IMR-90 (cell line): ENCODE measurements at regions not wholly inside any gene's neighbourhood (a gene's known extent, or its start where the extent isn't known, plus 50 kb on each side); places are given as distances from the start of the nearest gene placed in this dataset.

Experiments used
- ATAC-seq: fragments of 200-7000 bp; cut with Tn5 transposase; 2 replicates; pipeline ENCODE4 v1.9.1; 2020; ENCODE audit warnings: low read depth, mild to moderate bottlenecking, moderate library complexity
- BruUV-seq: library from RNA; stranded (reverse); fragments of 400-500 nt; replicated peaks from 2 replicates; lab custom pipeline; 2021; lab: Mats Ljungman, UMichigan
- CTCF ChIA-PET: fragments of 300-600 bp; formaldehyde crosslinking; extraction: SDS; loops from one replicate; lab custom pipeline; 2021; ENCODE audit warnings: antibody characterized with exemption; lab: Yijun Ruan, JAX
- POLR2A ChIA-PET: fragments of 300-600 bp; sonication (Branson Sonifier 250); formaldehyde crosslinking; loops from one replicate; lab custom pipeline; 2022; ENCODE audit warnings: antibody characterized with exemption; ENCODE audit not compliant: unreplicated experiment; lab: Charles Lee
- DNase-seq: peaks from one replicate; pipeline ENCODE4 v3.0.0; 2013
- H2AFZ ChIP-seq: replicated peaks from 2 replicates; pipeline ENCODE3; 2013; ENCODE audit warnings: low read length, mild to moderate bottlenecking; ENCODE audit not compliant: poor library complexity
- H2AK5ac ChIP-seq: 2 replicates; pipeline ENCODE4 v1.6.1; 2013; ENCODE audit warnings: low read depth, low read length, inconsistent platforms
- H2AK9ac ChIP-seq: replicated peaks from 2 replicates; pipeline ENCODE3; 2013; ENCODE audit warnings: mild to moderate bottlenecking, low read depth, low read length, moderate library complexity; ENCODE audit not compliant: poor library complexity
- H2BK120ac ChIP-seq: 2 replicates; pipeline ENCODE4 v1.6.1; 2013; ENCODE audit warnings: low read depth, low read length, inconsistent platforms
- H2BK15ac ChIP-seq: 3 replicates; pipeline ENCODE4 v1.6.1; 2013; ENCODE audit warnings: low read depth, low read length, inconsistent platforms
- H2BK20ac ChIP-seq: 2 replicates; pipeline ENCODE4 v1.6.1; 2013; ENCODE audit warnings: low read depth, mild to moderate bottlenecking, inconsistent platforms, low read length, moderate library complexity
- H2BK5ac ChIP-seq: 2 replicates; pipeline ENCODE4 v1.6.1; 2013; ENCODE audit warnings: mild to moderate bottlenecking, low read depth, low read length, inconsistent platforms; ENCODE audit not compliant: poor library complexity, severe bottlenecking
- H3K14ac ChIP-seq: replicated peaks from 2 replicates; pipeline ENCODE4 v1.6.1; 2013; ENCODE audit warnings: low read depth, low read length, inconsistent platforms
- H3K18ac ChIP-seq: 2 replicates; pipeline ENCODE4 v1.6.1; 2013; ENCODE audit warnings: low read depth, low read length, control low read depth
- H3K23ac ChIP-seq: 2 replicates; pipeline ENCODE4 v1.6.1; 2013; ENCODE audit warnings: low read depth, low read length, inconsistent platforms
- H3K27ac ChIP-seq: 2 replicates; pipeline ENCODE4 v1.5.1; 2013; ENCODE audit warnings: mild to moderate bottlenecking, control low read depth, low read length; ENCODE audit not compliant: insufficient read depth
- H3K27me3 ChIP-seq: 2 replicates; pipeline ENCODE4 v1.6.1; 2013; ENCODE audit warnings: low read length; ENCODE audit not compliant: control insufficient read depth, insufficient read depth
- H3K36me3 ChIP-seq: 2 replicates; pipeline ENCODE4 v1.6.1; 2013; ENCODE audit warnings: low read length, mixed read lengths; ENCODE audit not compliant: control insufficient read depth, insufficient read depth
- H3K4ac ChIP-seq: 2 replicates; pipeline ENCODE4 v1.6.1; 2013; ENCODE audit warnings: low read depth, low read length, inconsistent platforms
- H3K4me1 ChIP-seq: 2 replicates; pipeline ENCODE4 v1.6.1; 2013; ENCODE audit warnings: low read length, mixed read lengths; ENCODE audit not compliant: control insufficient read depth, insufficient read depth
- H3K4me2 ChIP-seq: 2 replicates; pipeline ENCODE4 v1.6.1; 2013; ENCODE audit warnings: low read depth, mild to moderate bottlenecking, control low read depth, low read length, moderate library complexity
- H3K4me3 ChIP-seq: 2 replicates; pipeline ENCODE4 v1.5.1; 2013; ENCODE audit warnings: low read depth, mild to moderate bottlenecking, control low read depth, low read length, moderate library complexity; ENCODE audit not compliant: insufficient read depth
- H3K56ac ChIP-seq: 2 replicates; pipeline ENCODE4 v1.6.1; 2013; ENCODE audit warnings: low read length, inconsistent platforms; ENCODE audit not compliant: insufficient read depth; ENCODE audit errors: extremely low read depth
- H3K79me1 ChIP-seq, 2 experiments: 2 replicates each; pipeline ENCODE4 v1.6.1; 2013; ENCODE audit warnings: low read length in 2 of 2, inconsistent platforms in 1 of 2, low read depth in 1 of 2
- H3K9ac ChIP-seq: 2 replicates; pipeline ENCODE4 v1.6.1; 2013; ENCODE audit warnings: low read depth, low read length, control low read depth
- H3K9me1 ChIP-seq: 2 replicates; pipeline ENCODE4 v1.6.1; 2013; ENCODE audit warnings: low read length, inconsistent platforms; ENCODE audit not compliant: insufficient read depth
- H3K9me3 ChIP-seq: 2 replicates; pipeline ENCODE4 v1.6.1; 2013; ENCODE audit warnings: low read length; ENCODE audit not compliant: control insufficient read depth, insufficient read depth
- H4K20me1 ChIP-seq: 2 replicates; pipeline ENCODE4 v1.6.1; 2013; ENCODE audit warnings: low read length, inconsistent platforms; ENCODE audit not compliant: insufficient read depth
- H4K5ac ChIP-seq: 2 replicates; pipeline ENCODE4 v1.6.1; 2013; ENCODE audit warnings: mild to moderate bottlenecking, low read depth, low read length, control low read depth
- H4K8ac ChIP-seq, 2 experiments: 2 replicates each; pipeline ENCODE4 v1.6.1; 2013; ENCODE audit warnings: low read depth in 2 of 2, low read length in 2 of 2, control low read depth in 1 of 2, inconsistent platforms in 1 of 2
- H4K91ac ChIP-seq: 2 replicates; pipeline ENCODE4 v1.6.1; 2013; ENCODE audit warnings: low read depth, low read length, inconsistent platforms; ENCODE audit not compliant: insufficient read depth
- BHLHE40 ChIP-seq: fragments of 150-350 bp; IDR thresholded peaks from 2 replicates; pipeline ENCODE4 v1.6.1; 2016; ENCODE audit warnings: mild to moderate bottlenecking, low read depth, low read length
- CHD1 ChIP-seq: IDR thresholded peaks from 2 replicates; pipeline ENCODE4 v1.6.1; 2012; ENCODE audit warnings: low read depth, low read length, improper control_type of control experiment
- FOS ChIP-seq: fragments of 150-350 bp; IDR thresholded peaks from 2 replicates; pipeline ENCODE4 v1.6.1; 2016; ENCODE audit warnings: low read depth, low read length
- MAZ ChIP-seq: IDR thresholded peaks from 2 replicates; pipeline ENCODE4 v1.6.1; 2012; ENCODE audit warnings: low read depth, mild to moderate bottlenecking, low read length, improper control_type of control experiment, moderate library complexity, borderline replicate concordance
- POLR2A ChIP-seq: IDR thresholded peaks from 2 replicates; pipeline ENCODE4 v1.6.1; 2012; ENCODE audit warnings: mild to moderate bottlenecking, low read depth, low read length
- RAD21 ChIP-seq: IDR thresholded peaks from 2 replicates; pipeline ENCODE4 v1.6.1; 2012; ENCODE audit warnings: low read length, improper control_type of control experiment
- RCOR1 ChIP-seq: IDR thresholded peaks from 2 replicates; pipeline ENCODE4 v1.6.1; 2012; ENCODE audit warnings: mild to moderate bottlenecking, low read length, improper control_type of control experiment; ENCODE audit not compliant: insufficient replicate concordance
- RFX5 ChIP-seq: IDR thresholded peaks from 2 replicates; pipeline ENCODE4 v1.8.0; 2012; ENCODE audit warnings: low read depth, mild to moderate bottlenecking, low read length, moderate library complexity
- WGBS, 2 experiments: methylation state at CpG; one replicate each; pipeline versions ENCODE4 v1.1.5 to v1.1.7; 2013; ENCODE audit warnings: missing lambda C conversion rate in 2 of 2; ENCODE audit not compliant: insufficient read length in 1 of 2; ENCODE audit errors: extremely low coverage in 2 of 2; 5-methylcytosine and 5-hydroxymethylcytosine counted together
- dilution Hi-C: fragments of 300-500 bp; cut with HindIII; formaldehyde crosslinking; loops from one replicate; pipeline ENCODE4 v1.14.3; 2018; ENCODE audit warnings: low sequenced_read_pairs; ENCODE audit not compliant: unreplicated experiment
- in situ Hi-C: fragments of 300-500 bp; cut with MboI; formaldehyde crosslinking; loops from 3 replicates; pipeline ENCODE4 v1.14.3; 2019; ENCODE audit warnings: low sequenced_read_pairs, inconsistent platforms, mixed read lengths
- intact Hi-C: fragments of 100-400 bp; cut with micrococcal nuclease; formaldehyde crosslinking; loops from 2 replicates; pipeline ENCODE4 v1.10.0; 2022

GRCh38 chr1:38766125-38766524 lies 93.4 kb downstream of the RRAGC start:
- no peaks in the 10 kb centered on the region for H3K79me1 ChIP-seq
- H3K18ac ChIP-seq, result no peak overlapping the region
- H3K4me1 ChIP-seq, result no peaks in the 10 kb centered on the region
- H3K27me3 ChIP-seq, result 0 out of 2 replicates have a peak, but pooled peaks cover 2% of the 10 kb centered on the region
- no peak for TF ChIP-seq CHD1
- TF ChIP-seq MAZ, result no peak
- no peak for TF ChIP-seq RFX5
- TF ChIP-seq BHLHE40, result no peak
- no peak for TF ChIP-seq RAD21
- no peak for TF ChIP-seq FOS
- TF ChIP-seq POLR2A, result no peak
- no peak for TF ChIP-seq RCOR1
- in situ Hi-C loops, result no loop called here
- H3K14ac ChIP-seq, result no peak overlapping the region
- H2AFZ ChIP-seq, result no peak overlapping the region
- ATAC-seq (no peak), DNase-seq (no peak)
- H3K36me3 ChIP-seq, result no peaks in the 10 kb centered on the region
- H4K20me1 ChIP-seq, result no peaks in the 10 kb centered on the region
- no peak overlapping the region for H3K4ac ChIP-seq
- H4K91ac ChIP-seq, result no peak overlapping the region
- no peaks in the 10 kb centered on the region for H3K9me1 ChIP-seq
- H3K4me2 ChIP-seq, result no peak overlapping the region
- H3K23ac ChIP-seq, result no peak overlapping the region
- intact Hi-C loops, result no loop called here
- POLR2A ChIA-PET, result interaction anchor here (0.7 kb wide), 1 partner anchor 639 kb away, joined by 6 read pairs; no protein-coding TSS in a partner anchor
- H2BK120ac ChIP-seq, result no peak overlapping the region
- no peak overlapping the region for H3K27ac ChIP-seq
- no TSS peak for BruUV-seq
- H2AK5ac ChIP-seq, result no peak overlapping the region
- CTCF ChIA-PET, result no interaction called here
- 14% methylated on average over 1 of the region's 7 CpGs; no CpG with 5 or more reads in 1 of the 2 experiments for WGBS, 2 experiments
- H3K4me3 ChIP-seq, result no peak overlapping the region
- no peak overlapping the region for H4K5ac ChIP-seq
- no peaks in the 10 kb centered on the region for H3K9me3 ChIP-seq
- no peak overlapping the region for H2BK20ac ChIP-seq
- no peak overlapping the region for H3K9ac ChIP-seq
- no peak overlapping the region for H2BK5ac ChIP-seq
- no peak overlapping the region for H2BK15ac ChIP-seq
- dilution Hi-C loops, result no loop called here
- H4K8ac ChIP-seq, result no peak overlapping the region
- no peak overlapping the region for H3K56ac ChIP-seq
- no peak overlapping the region for H2AK9ac ChIP-seq
